Mucosa of descending colon (tissue), 3 donors: ENCODE measurements at regions not wholly inside any gene's neighbourhood (a gene's known extent, or its start where the extent isn't known, plus 50 kb on each side); places are given as distances from the start of the nearest gene placed in this dataset.
"Not testable (repeated sequence)": the region's sequence is repeated elsewhere in the genome, so short reads cannot be mapped to it uniquely, and the experiment has no call there.

Source experiments
- ATAC-seq: fragments of 200-7000 bp; cut with Tn5 transposase; one replicate; pipeline ENCODE4 v1.9.1; 2020; ENCODE audit warnings: mild to moderate bottlenecking, moderate library complexity
- DNase-seq, 3 donors: peaks; one replicate each; pipeline ENCODE4 v3.0.0-alpha.2; 2020
- H3K36me3 ChIP-seq: fragments of 200-600 bp; one replicate; pipeline ENCODE4 v1.8.0; 2021; ENCODE audit warnings: low read depth, mild to moderate bottlenecking
- H3K4me1 ChIP-seq: fragments of 200-600 bp; one replicate; pipeline ENCODE4 v1.8.0; 2021; ENCODE audit warnings: low read depth, mild to moderate bottlenecking
- H3K4me3 ChIP-seq: fragments of 200-600 bp; one replicate; pipeline ENCODE4 v1.8.0; 2021; ENCODE audit warnings: mild to moderate bottlenecking
- H3K9me3 ChIP-seq: fragments of 200-600 bp; one replicate; pipeline ENCODE4 v1.8.0; 2021; ENCODE audit warnings: mild to moderate bottlenecking
- CTCF ChIP-seq: fragments of 200-600 bp; IDR thresholded peaks from one replicate; pipeline ENCODE4 v1.8.0; 2022; ENCODE audit warnings: antibody characterized with exemption, mild to moderate bottlenecking
- intact Hi-C, 2 donors: fragments of 100-400 bp; cut with DNase I in 1 of 2; cut with micrococcal nuclease in 1 of 2; formaldehyde crosslinking; loops; one replicate each; pipeline versions ENCODE4 v1.11.0 to v1.11.1; 2022; cut with DNase I, micrococcal nuclease
- donor health status: DM: no; HTN: no; CAD: no; lungs with moderate emphysema.
- donor health status: DM: no; HTN: no; CAD: no.
- donor health status: DM: no; HTN: yes; CAD: no.

- intact Hi-C loops: no loop called here
- no peak overlapping the region for H3K4me3 ChIP-seq
- DNase-seq (no peak), ATAC-seq (no peak)
- no peak for TF ChIP-seq CTCF
- no peaks in the 10 kb centered on the region for H3K4me1 ChIP-seq
- peaks cover 79% of the 10 kb centered on the region for H3K9me3 ChIP-seq
- H3K36me3 ChIP-seq: no peaks in the 10 kb centered on the region
Measured at GRCh38 chr17:54608634-54609155, 292.0 kb upstream of the TOM1L1 start.

- ATAC-seq (no peak), DNase-seq (no peak)
- intact Hi-C loops: no loop called here
- no peak for TF ChIP-seq CTCF
- Histone ChIP-seq H3K9me3 (peaks cover 17% of the 10 kb centered on the region), H3K4me3 (no peak overlapping the region), H3K36me3 (no peaks in the 10 kb centered on the region), H3K4me1 (no peaks in the 10 kb centered on the region)
Measured at GRCh38 chr17:54620399-54620978, 280.2 kb upstream of the TOM1L1 start.

GRCh38 chr17:54623746-54624145 lies 276.9 kb upstream of the TOM1L1 start:
- no peak for TF ChIP-seq CTCF
- no peak for DNase-seq
- no peaks in the 10 kb centered on the region for H3K36me3 ChIP-seq

GRCh38 chr17:54626146-54626703 lies 274.4 kb upstream of the TOM1L1 start:
- no peaks in the 10 kb centered on the region for H3K36me3 ChIP-seq
- H3K9me3 ChIP-seq: no peaks in the 10 kb centered on the region
- intact Hi-C loops: no loop called here
- no peak for TF ChIP-seq CTCF
- H3K4me3 ChIP-seq: no peak overlapping the region
- no peak for ATAC-seq
- no peak for DNase-seq
- no peaks in the 10 kb centered on the region for H3K4me1 ChIP-seq

More at GRCh38 chr17:54623746-54624145, 276.9 kb upstream of the TOM1L1 start:
- no peak for ATAC-seq
- H3K4me1 ChIP-seq: no peaks in the 10 kb centered on the region
- H3K9me3 ChIP-seq: peaks cover 2% of the 10 kb centered on the region
- intact Hi-C loops: no loop called here
- H3K4me3 ChIP-seq: no peak overlapping the region

GRCh38 chr17:54639426-54639825 lies 261.2 kb upstream of the TOM1L1 start:
- H3K4me3 ChIP-seq, H3K36me3 ChIP-seq, ATAC-seq, intact Hi-C loops, DNase-seq, H3K4me1 ChIP-seq: not testable (repeated sequence)
- H3K9me3 ChIP-seq: peaks cover 46% of the 10 kb centered on the region

GRCh38 chr17:54662978-54663876 lies 237.4 kb upstream of the TOM1L1 start:
- TF ChIP-seq CTCF: no peak
- DNase-seq (no peak), ATAC-seq (no peak)
- H3K4me1 ChIP-seq: no peaks in the 10 kb centered on the region
- no peak overlapping the region for H3K4me3 ChIP-seq
- H3K36me3 ChIP-seq: no peaks in the 10 kb centered on the region
- intact Hi-C loops: no loop called here
- peaks cover 24% of the 10 kb centered on the region for H3K9me3 ChIP-seq
